ENCODE measurements at regions not wholly inside any gene's neighbourhood (a gene's known extent, or its start where the extent isn't known, plus 50 kb on each side); places are given as distances from the start of the nearest gene placed in this dataset.

GRCh38 chr19:13583114-13583513 is 76.8 kb upstream of the CACNA1A start:
- TF ChIP-seq POLR2A (IDR thresholded peaks at IDR 0.05; ENCODE audit: low read length) (no peak), GATA1 (IDR thresholded peaks at IDR 0.05; ENCODE audit: low read depth, low read length) (no peak)

Data from erythroblast (primary cell).